Daoy (cell line): ENCODE measurements at regions not wholly inside any gene's neighbourhood (a gene's known extent, or its start where the extent isn't known, plus 50 kb on each side); places are given as distances from the start of the nearest gene placed in this dataset.

Experiments
- DNase-seq: peaks from one replicate; pipeline ENCODE4 v3.0.0-alpha.2; 2015; ENCODE audit warnings: low read depth

GRCh38 chr7:131225619-131226513 lies 101.8 kb upstream of the MKLN1 start:
- peak; percentile 66 for DNase-seq

- DNase-seq: no peak
Observed at GRCh38 chr7:131226514-131226865, 101.2 kb upstream of the MKLN1 start.

GRCh38 chr7:131231381-131232220 lies 96.1 kb upstream of the MKLN1 start:
- peak; percentile 47 for DNase-seq

GRCh38 chr7:131232768-131233167 lies 94.9 kb upstream of the MKLN1 start:
- no peak for DNase-seq

DNA sequence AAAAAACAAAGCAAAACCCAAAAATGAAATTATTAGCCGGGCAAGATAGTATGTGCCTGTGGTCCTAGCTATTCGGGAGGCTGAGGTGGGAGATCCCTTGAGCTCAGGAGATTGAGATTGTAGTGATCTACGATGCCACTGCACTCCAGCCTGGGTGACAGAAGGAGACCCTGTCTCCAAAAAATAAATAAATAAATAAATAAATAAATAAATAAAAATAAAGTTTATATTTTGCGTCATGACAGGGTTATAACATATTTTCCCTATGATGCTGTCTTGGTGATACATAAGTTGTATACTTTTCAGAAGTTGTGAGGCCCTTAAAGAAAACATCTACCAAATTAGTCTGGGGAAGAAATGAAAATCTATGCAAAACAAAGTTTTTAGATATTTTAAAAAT lies 94.5 kb upstream of the MKLN1 start:
- DNase-seq: no peak

DNA sequence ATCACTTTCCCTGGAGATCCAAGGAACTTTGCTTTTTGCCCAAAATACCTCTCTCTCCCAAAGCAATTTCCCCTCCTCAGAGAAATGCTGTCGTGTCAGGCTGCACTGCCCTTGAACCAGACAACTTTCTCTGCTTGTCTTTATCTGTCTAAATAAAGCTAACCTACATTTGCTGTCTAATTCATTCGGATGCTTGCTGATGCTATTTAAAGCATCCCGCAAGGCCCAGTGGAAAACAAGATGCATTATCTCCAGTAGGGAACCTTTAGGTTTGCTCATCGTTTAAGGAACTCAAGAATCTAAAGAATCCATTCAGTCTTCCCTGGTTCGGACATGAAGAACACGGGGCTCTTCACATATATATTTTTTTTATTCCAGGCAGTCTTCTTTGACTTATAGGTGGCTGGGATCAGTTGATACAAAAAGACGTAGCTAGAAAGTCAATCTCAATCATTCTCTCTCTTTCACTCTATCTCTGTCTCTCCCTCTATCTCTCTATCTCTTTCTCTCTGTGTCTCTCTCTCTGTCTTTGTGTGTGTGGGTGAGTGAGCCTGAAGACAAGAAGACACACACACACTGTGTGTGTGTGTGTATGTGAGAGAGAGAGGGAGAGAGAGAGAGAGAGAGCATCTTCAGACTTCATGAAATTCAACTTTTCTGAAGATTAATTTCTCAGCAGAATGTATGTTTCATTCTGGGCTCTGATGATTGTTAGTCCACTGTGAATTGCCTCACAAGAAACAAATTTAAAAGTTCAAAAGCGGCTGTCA lies 92.8 kb upstream of the MKLN1 start:
- no peak for DNase-seq

GRCh38 chr7:131235489-131236317 lies 92.0 kb upstream of the MKLN1 start:
- DNase-seq: peak; percentile 100

GRCh38 chr7:131236318-131236672 lies 91.4 kb upstream of the MKLN1 start:
- DNase-seq: no peak

DNA sequence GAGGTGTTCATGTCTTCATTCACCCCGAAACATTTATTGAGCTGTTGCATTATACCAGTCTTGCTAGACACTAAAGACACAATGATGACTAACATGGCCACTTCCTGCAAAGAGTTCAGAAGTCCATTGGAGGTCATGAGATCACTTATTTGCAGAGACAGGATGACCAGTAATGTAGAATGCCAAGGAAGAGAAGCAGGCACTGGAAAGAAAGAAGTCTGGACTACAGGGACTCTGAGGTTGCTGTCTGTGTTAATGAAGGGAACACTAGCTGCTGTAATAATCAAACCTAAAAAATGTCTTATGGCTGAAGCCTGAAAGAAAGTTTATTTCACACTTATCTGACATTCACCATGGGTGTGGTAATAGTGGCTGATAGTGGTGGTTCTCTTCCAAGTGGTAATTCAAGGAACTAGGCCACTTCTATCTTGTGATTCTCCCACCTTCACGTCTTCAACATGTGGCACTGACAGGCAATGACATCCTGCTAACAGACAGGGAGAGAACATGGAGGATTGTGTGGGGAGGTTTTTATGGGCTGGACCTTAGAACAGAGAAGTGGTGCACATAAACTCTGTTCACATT lies 89.2 kb upstream of the MKLN1 start:
- DNase-seq: peak; percentile 66

DNA sequence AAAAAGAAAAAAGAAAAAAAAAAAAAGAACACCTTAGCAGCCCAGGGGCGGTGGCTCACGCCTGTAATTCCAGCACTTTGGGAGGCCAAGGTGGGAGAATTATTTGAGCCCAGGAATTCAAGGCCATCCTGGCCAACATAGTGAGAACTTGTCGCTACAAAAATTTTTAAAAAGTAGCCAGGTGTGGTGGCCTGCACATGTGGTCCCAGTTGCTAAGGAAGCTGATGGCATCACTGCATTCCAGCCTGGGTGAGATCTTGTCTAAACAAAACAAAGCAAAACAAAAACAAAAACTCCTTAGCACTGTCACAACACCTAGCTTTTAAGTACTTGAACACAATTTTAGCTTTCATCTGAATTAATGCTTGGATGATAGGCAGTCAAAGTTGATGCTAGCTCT lies 86.3 kb upstream of the MKLN1 start:
- DNase-seq: no peak

GRCh38 chr7:131242123-131242650 lies 85.5 kb upstream of the MKLN1 start:
- no peak for DNase-seq

- peak; percentile 98 for DNase-seq
Observed at GRCh38 chr7:131244259-131244852, 83.3 kb upstream of the MKLN1 start.

GRCh38 chr7:131249003-131249402 lies 78.7 kb upstream of the MKLN1 start:
- peak; percentile 95 for DNase-seq

DNA sequence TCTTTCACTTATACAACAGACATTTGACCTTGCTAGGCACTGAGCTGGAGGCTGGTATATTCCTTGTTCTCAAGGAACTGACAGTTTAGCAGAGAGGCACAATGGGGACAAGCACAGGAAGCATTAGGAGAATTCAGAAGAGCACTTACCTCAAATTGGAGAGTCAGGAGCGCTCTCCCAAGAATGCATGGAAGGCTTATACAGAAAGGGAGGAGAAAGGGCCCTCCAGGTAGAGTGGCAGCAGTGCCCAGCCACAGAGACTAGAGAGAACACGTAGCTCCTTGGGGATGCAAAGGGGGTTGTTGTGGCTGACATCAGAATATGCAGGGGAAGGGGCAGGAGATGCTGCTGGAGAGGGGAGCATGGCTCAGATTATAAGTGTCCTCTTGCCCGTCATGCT lies 78.2 kb upstream of the MKLN1 start:
- no peak for DNase-seq

GRCh38 chr7:131250331-131250730 lies 77.3 kb upstream of the MKLN1 start:
- DNase-seq: no peak

DNA sequence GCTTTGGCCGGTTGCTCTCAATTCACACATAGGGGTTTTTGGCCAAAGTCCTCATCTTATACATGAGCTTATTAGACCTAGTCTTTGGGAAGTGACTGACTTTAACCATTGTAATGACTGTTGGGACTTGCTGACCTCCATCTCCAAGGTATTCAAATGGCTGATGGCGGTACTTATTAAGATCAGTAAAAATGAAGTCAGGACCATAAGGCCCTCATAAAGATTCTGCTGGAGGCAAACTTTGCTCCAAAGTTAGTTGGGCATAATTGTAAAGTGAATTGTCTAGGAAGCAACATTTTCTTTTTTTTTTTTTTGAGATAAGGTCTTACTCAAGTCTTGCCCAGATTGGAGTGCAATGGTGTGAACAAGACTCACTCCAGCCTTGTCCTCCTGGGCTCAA lies 76.3 kb upstream of the MKLN1 start:
- DNase-seq: no peak

DNA sequence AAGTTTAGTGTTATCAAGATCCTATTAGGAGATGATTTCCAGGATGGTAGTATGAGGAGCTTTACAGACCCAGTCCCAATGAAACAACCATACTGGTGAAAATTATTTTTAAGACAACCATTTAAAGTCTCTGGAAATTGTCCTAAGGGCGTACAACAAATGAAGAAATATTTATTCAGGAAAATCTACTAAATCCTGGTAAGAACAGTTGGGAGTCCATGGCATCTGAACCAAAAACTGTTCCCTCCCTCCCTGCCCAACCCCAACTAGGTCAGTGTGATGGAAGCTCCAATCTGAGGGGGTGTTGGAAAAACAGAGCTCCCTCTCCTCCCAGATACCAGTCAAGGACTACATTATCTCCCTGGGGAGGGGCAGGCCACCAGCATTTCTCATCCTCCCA lies 74.7 kb upstream of the MKLN1 start:
- DNase-seq: no peak

- DNase-seq: no peak
Observed at GRCh38 chr7:131254211-131254610, 73.5 kb upstream of the MKLN1 start.

DNA sequence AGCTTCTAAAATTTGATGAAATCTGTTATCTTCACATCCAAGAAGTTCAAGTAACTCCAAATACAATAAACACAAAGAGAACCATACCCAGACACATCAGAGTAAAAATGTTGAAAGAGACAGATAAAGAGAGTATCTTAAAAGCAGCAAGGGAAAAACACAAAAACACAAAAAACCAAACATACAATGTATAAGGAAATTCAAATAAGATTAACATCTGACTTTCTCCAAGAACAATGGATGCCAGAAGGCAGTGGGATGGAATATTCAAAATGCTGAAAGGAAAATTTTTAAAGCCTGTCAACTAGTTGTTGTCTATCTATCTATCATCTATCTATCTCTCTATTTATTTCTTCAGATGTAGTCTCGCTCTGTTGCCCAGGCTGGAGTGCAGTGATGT lies 72.4 kb upstream of the MKLN1 start:
- DNase-seq: no peak

- no peak for DNase-seq
Observed at GRCh38 chr7:131261476-131261994, 66.1 kb upstream of the MKLN1 start.
